HEK293T (cell line): ENCODE measurements at regions not wholly inside any gene's neighbourhood (a gene's known extent, or its start where the extent isn't known, plus 50 kb on each side); places are given as distances from the start of the nearest gene placed in this dataset.

Experiments used
- CTCF ChIA-PET: fragments of 350-600 bp; formaldehyde crosslinking; extraction: SDS; loops from one replicate; lab custom pipeline; 2021; ENCODE audit warnings: antibody characterized with exemption, inconsistent platforms; lab: Yijun Ruan, JAX
- POLR2A ChIA-PET: fragments of 350-600 bp; formaldehyde crosslinking; extraction: SDS; loops from one replicate; lab custom pipeline; 2020; ENCODE audit warnings: antibody characterized with exemption, inconsistent platforms; lab: Yijun Ruan, JAX
- DNase-seq: peaks from one replicate; pipeline ENCODE4 v3.0.0; 2012; ENCODE audit warnings: mixed read lengths; ENCODE audit errors: extremely low spot score
- ARNT ChIP-seq: fragments of 450-650 bp; IDR thresholded peaks from 2 replicates; pipeline ENCODE4 v1.6.1; 2017; ENCODE audit warnings: mild to moderate bottlenecking
- BHLHE40 ChIP-seq: fragments of 450-650 bp; IDR thresholded peaks from 2 replicates; pipeline ENCODE4 v1.6.1; 2016; ENCODE audit warnings: mild to moderate bottlenecking, moderate library complexity, borderline replicate concordance
- CTBP1 ChIP-seq: fragments of 450-650 bp; IDR thresholded peaks from 2 replicates; pipeline ENCODE4 v1.6.1; 2016; ENCODE audit warnings: borderline replicate concordance
- ELF4 ChIP-seq: fragments of 450-650 bp; IDR thresholded peaks from 2 replicates; pipeline ENCODE4 v1.6.1; 2017; ENCODE audit warnings: antibody characterized with exemption
- FOXA1 ChIP-seq: fragments of 450-650 bp; IDR thresholded peaks from 2 replicates; pipeline ENCODE4 v1.6.1; 2016; ENCODE audit warnings: mild to moderate bottlenecking
- FOXK2 ChIP-seq: fragments of 450-650 bp; IDR thresholded peaks from 2 replicates; pipeline ENCODE4 v1.6.1; 2016; ENCODE audit warnings: mild to moderate bottlenecking
- FOXM1 ChIP-seq: fragments of 450-650 bp; IDR thresholded peaks from 2 replicates; pipeline ENCODE4 v1.6.1; 2017; ENCODE audit warnings: mild to moderate bottlenecking, borderline replicate concordance
- HDGF ChIP-seq: fragments of 450-650 bp; IDR thresholded peaks from 2 replicates; pipeline ENCODE4 v1.6.1; 2017; ENCODE audit warnings: antibody characterized with exemption, borderline replicate concordance
- L3MBTL2 ChIP-seq: fragments of 450-650 bp; conservative IDR thresholded peaks from 2 replicates; pipeline ENCODE4 v1.6.1; 2016; ENCODE audit warnings: mild to moderate bottlenecking
- LEF1 ChIP-seq: fragments of 450-650 bp; IDR thresholded peaks from 2 replicates; pipeline ENCODE4 v1.6.1; 2017; ENCODE audit warnings: mild to moderate bottlenecking, borderline replicate concordance
- NFRKB ChIP-seq: fragments of 450-650 bp; IDR thresholded peaks from 2 replicates; pipeline ENCODE4 v1.6.1; 2016; ENCODE audit warnings: mild to moderate bottlenecking, moderate library complexity
- PKNOX1 ChIP-seq: fragments of 450-650 bp; IDR thresholded peaks from 2 replicates; pipeline ENCODE4 v1.6.1; 2016
- SP1 ChIP-seq: fragments of 450-650 bp; IDR thresholded peaks from 2 replicates; pipeline ENCODE4 v1.6.1; 2017
- SUZ12 ChIP-seq: fragments of 450-650 bp; IDR thresholded peaks from 2 replicates; pipeline ENCODE4 v1.6.1; 2016; ENCODE audit warnings: mild to moderate bottlenecking
- TARDBP ChIP-seq: fragments of 450-650 bp; IDR thresholded peaks from 2 replicates; pipeline ENCODE4 v1.6.1; 2016
- ZNF384 ChIP-seq: fragments of 450-650 bp; IDR thresholded peaks from 2 replicates; pipeline ENCODE4 v1.6.1; 2016

DNA sequence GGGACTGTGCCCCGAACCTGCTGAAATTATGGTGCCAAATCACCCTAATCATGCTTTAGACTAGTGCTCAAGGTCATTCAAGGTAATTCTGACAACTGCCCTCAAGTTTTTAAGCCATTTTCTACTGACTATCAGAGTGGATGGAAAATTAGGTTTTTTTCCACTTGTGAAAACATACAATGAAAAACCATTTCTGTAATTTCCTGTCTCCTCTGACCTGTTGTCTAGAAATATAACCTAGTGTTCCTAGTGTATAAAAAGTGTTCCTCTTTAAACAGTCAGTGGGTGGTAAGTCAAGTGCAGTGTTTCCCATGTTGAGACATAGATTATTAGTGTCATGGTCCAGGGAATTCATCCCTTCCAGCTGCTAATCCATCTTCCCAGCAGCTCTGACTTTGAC is 232.8 kb upstream of the UMPS start:
- ChIA-PET CTCF (interaction anchor here (0.5 kb wide), 1 partner anchor 68 kb away, joined by 4 read pairs; no protein-coding TSS in a partner anchor), POLR2A (no interaction called here)
- DNase-seq, result no peak
- TF ChIP-seq NFRKB (no peak), SUZ12 (no peak), ZNF384 (no peak), LEF1 (no peak), TARDBP (no peak), CTBP1 (no peak)

GRCh38 chr3:124498891-124499290 is 231.4 kb upstream of the UMPS start:
- no peak for DNase-seq
- TF ChIP-seq FOXM1, result no peak
- TF ChIP-seq CTBP1, result no peak
- TF ChIP-seq HDGF, result no peak
- no peak for TF ChIP-seq BHLHE40
- no peak for TF ChIP-seq NFRKB
- TF ChIP-seq L3MBTL2, result no peak
- no peak for TF ChIP-seq SP1
- TF ChIP-seq LEF1, result no peak
- CTCF ChIA-PET, result interaction anchor here (0.6 kb wide), 1 partner anchor 65 kb away, joined by 4 read pairs; no protein-coding TSS in a partner anchor
- POLR2A ChIA-PET, result no interaction called here

GRCh38 chr3:124504332-124505059 is 225.8 kb upstream of the UMPS start:
- TF ChIP-seq FOXA1 (no peak), ARNT (no peak), TARDBP (no peak), PKNOX1 (no peak), NFRKB (no peak), CTBP1 (no peak)
- no peak for DNase-seq
- CTCF ChIA-PET, result no interaction called here
- POLR2A ChIA-PET, result no interaction called here

DNA sequence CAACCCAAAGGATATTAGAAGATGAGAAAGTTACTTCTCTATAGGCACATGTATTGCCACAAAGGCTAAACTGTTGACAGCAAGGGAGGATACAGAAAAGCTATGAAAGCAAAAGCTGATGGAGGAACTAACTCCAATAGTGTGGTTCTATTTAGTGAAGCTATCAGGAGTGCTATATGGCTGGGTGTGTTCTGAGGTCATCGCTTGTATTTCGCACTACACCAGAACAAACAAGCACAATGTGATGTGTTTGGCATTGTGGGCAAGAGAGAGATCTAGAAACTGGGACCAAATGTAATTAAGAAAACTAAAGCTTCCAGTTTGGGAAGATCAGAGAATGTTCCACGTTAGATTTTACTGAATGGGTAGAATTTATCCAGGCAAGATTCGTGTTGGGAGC is 220.4 kb upstream of the UMPS start:
- TF ChIP-seq FOXK2 (no peak), LEF1 (no peak), ZNF384 (no peak), TARDBP (no peak), L3MBTL2 (no peak), FOXM1 (no peak), ELF4 (no peak), ARNT (no peak), PKNOX1 (no peak), BHLHE40 (no peak), HDGF (no peak), FOXA1 (no peak), SP1 (no peak), NFRKB (no peak), CTBP1 (no peak), SUZ12 (no peak)
- ChIA-PET POLR2A (no interaction called here), CTCF (no interaction called here)
- no peak for DNase-seq

- ChIA-PET CTCF (no interaction called here), POLR2A (no interaction called here)
- TF ChIP-seq ZNF384, result no peak
- no peak for TF ChIP-seq SP1
- no peak for TF ChIP-seq FOXM1
- TF ChIP-seq ARNT, result no peak
- TF ChIP-seq BHLHE40, result no peak
- no peak for TF ChIP-seq TARDBP
- no peak for TF ChIP-seq SUZ12
- TF ChIP-seq FOXA1, result no peak
- TF ChIP-seq L3MBTL2, result no peak
- TF ChIP-seq FOXK2, result no peak
- DNase-seq, result no peak
Measured at GRCh38 chr3:124510290-124510689, 220.0 kb upstream of the UMPS start.

DNA sequence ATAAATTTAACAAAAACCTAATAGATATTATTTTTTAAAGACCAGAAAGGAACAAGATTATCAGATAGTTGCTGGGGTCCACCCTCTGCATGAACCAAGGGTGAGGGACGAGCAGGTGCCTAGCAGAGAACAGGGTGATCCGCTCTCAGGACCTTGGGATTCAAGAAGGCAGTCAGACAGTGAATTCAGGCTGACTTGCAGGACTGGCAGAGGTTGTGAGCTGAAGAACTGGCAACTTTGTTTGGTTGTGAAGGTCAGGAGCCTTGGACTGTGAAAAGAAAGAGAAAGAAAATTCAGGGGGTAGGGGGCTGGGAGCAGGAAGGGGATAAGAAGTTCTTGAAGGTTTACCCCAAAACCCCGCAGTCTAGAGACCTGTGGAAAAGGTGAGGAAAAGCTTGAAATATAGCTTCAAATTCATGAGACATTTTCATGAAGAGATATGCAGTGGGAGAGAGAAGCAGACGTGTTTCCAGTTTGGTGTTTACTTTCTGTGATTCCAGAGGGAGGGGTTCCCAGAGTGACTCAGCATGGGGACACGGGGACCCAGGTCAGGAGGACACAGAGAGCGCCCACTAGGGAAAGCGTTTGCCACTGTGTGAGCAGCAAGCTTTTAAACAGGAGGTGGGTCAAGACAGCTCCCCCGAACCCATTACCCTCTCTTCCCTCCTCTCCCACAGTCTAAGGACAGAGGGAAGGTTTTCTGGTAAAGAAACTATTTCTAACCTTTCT is 217.2 kb upstream of the UMPS start:
- no peak for DNase-seq
- POLR2A ChIA-PET, result no interaction called here
- CTCF ChIA-PET, result interaction anchor here (0.6 to 1.0 kb wide), 2 partner anchors 46 to 216 kb away, joined by 3 read pairs; no protein-coding TSS in a partner anchor
- TF ChIP-seq BHLHE40 (no peak), FOXA1 (no peak), HDGF (no peak), SUZ12 (no peak)

- ChIA-PET CTCF (interaction anchor here (1.0 kb wide), 1 partner anchor 46 kb away, joined by 3 read pairs; no protein-coding TSS in a partner anchor), POLR2A (no interaction called here)
- DNase-seq, result no peak
- TF ChIP-seq ZNF384 (no peak), ARNT (no peak), HDGF (no peak), L3MBTL2 (no peak)
Measured at GRCh38 chr3:124513610-124513997, 216.6 kb upstream of the UMPS start.
